ENCODE measurements at regions not wholly inside any gene's neighbourhood (a gene's known extent, or its start where the extent isn't known, plus 50 kb on each side); places are given as distances from the start of the nearest gene placed in this dataset.

DNA sequence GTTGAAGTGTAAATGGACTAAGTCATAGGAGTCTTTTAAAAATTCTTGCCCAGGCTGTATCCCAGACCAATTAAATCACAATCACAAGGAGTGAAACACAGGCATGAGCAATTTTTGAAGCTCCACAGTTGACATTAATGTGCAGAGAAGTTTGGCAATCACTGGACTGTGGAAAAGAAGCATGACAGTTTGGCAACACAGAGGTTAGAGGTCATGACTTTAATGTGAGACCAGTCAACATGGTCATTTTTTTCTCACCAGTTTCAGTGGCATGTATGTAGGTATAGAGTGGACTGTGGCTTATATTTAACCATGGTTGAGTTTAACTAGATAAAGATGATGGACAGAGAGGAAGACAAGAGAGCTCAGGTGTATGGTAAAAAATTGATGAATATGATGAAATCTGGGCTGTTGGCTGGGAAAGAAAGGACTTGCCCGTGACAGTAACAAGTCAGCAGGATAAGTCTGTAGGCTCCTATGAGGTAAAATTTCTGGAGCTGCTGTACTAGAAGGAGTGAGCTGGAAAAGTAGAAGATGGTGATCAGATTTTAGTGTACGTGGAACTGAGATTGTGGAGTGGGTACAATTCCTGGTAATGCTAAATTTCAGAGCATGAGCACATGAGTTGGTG is 432.2 kb upstream of the GHITM start:
- Histone ChIP-seq H3K18ac (ENCODE audit: extremely low read depth, low read length) (no peak overlapping the region), H2AFZ (ENCODE audit: low read length) (no peak overlapping the region), H3K9me3 (ENCODE audit: insufficient read depth in 2 of 2, low read depth in 1 of 2, low read length in 1 of 2) (no peaks in the 10 kb centered on the region; a peak in 1 of 4 replicates), H3K79me2 (ENCODE audit: control insufficient read depth in 1 of 2, insufficient read depth in 2 of 2, low read length in 2 of 2) (no peaks in the 10 kb centered on the region), H3K27me3 (replicated peaks in 1 of 4; ENCODE audit: control insufficient read depth in 3 of 4, extremely low read depth in 1 of 4, insufficient read depth in 3 of 4, low read length in 3 of 4) (peaks cover 0 to 1% (median 0%) of the 10 kb centered on the region in 4 experiments; a peak in 1 of 7 replicates), H3K56ac (replicated peaks; ENCODE audit: insufficient read length, low read depth, low read length) (no peak overlapping the region), H4K5ac (ENCODE audit: insufficient read length, low read depth, low read length) (no peak overlapping the region), H3K14ac (ENCODE audit: insufficient read length) (no peak overlapping the region), H3K4me2 (ENCODE audit: insufficient read depth in 1 of 2, low read depth in 2 of 2, low read length in 2 of 2) (no peak overlapping the region), H2BK12ac (ENCODE audit: low read depth, low read length) (no peak overlapping the region), H2BK20ac (ENCODE audit: low read length) (no peak overlapping the region), H4K20me1 (replicated peaks in 1 of 2; ENCODE audit: control insufficient read depth in 1 of 2, insufficient read depth in 2 of 2, low read length in 2 of 2) (no peaks in the 10 kb centered on the region), H2BK120ac (replicated peaks; ENCODE audit: low read depth, low read length) (no peak overlapping the region), H2AK5ac (ENCODE audit: low read depth, low read length) (no peak overlapping the region), H4K8ac (ENCODE audit: extremely low read depth, insufficient read depth, low read length) (no peak overlapping the region), H3K9ac (replicated peaks in 1 of 4; ENCODE audit: extremely low read depth in 1 of 4, low read depth in 3 of 4, low read length in 3 of 4) (no peak overlapping the region), H3K23me2 (ENCODE audit: low read depth, low read length) (no peaks in the 10 kb centered on the region), H2BK15ac (ENCODE audit: low read length) (no peak overlapping the region), H3K36me3 (ENCODE audit: control insufficient read depth in 2 of 4, insufficient read depth in 4 of 4, low read length in 3 of 4) (no peaks in the 10 kb centered on the region), H3K4me1 (replicated peaks in 1 of 4; ENCODE audit: control insufficient read depth in 3 of 4, insufficient read depth in 4 of 4, low read length in 3 of 4) (no peaks in the 10 kb centered on the region), H3K27ac (ENCODE audit: low read depth, low read length) (no peak overlapping the region), H3K23ac (ENCODE audit: insufficient read length) (no peak overlapping the region), H3K4me3 (ENCODE audit: extremely low read depth in 1 of 4, insufficient read depth in 2 of 4, low read depth in 3 of 4, low read length in 4 of 4) (no peak overlapping the region), H2BK5ac (ENCODE audit: low read depth, low read length) (no peak overlapping the region), H4K91ac (replicated peaks; ENCODE audit: insufficient read length, low read length) (no peak overlapping the region), H3K79me1 (ENCODE audit: low read depth, low read length) (no peaks in the 10 kb centered on the region), H3K4ac (replicated peaks; ENCODE audit: insufficient read length, low read depth, low read length) (no peak overlapping the region)
- ChIA-PET CTCF (ENCODE audit: partially characterized antibody) (interaction anchor here (0.7 to 1.6 kb wide), 5 partner anchors 13 to 300 kb away, joined by 3 read pairs; no protein-coding TSS in a partner anchor), POLR2A (ENCODE audit: partially characterized antibody) (no interaction called here)
- DNase-seq (ENCODE audit: low read depth in 1 of 2, low spot score in 2 of 2) (no peak), FAIRE-seq (no peak)
- 86% methylated on average over 2 of the region's 2 CpGs; no CpG with 5 or more reads in 1 of the 2 experiments for WGBS, 2 experiments (ENCODE audit: extremely low coverage in 1 of 2, insufficient coverage in 1 of 2, insufficient read length in 1 of 2, insufficient replicate concordance in 2 of 2, low coverage in 1 of 2, low lambda C conversion rate in 2 of 2, missing lambda C conversion rate in 1 of 2)
- no peak for TF ChIP-seq TAF1 (IDR thresholded peaks at IDR 0.05; ENCODE audit: low read depth, low read length)
- no peak for TF ChIP-seq BCL11A (IDR thresholded peaks at IDR 0.05; ENCODE audit: low read depth in 2 of 2, low read length in 2 of 2)
- no peak for TF ChIP-seq JUND (IDR thresholded peaks at IDR 0.05; ENCODE audit: low read length)
- TF ChIP-seq RBBP5 (IDR thresholded peaks at IDR 0.05; ENCODE audit: borderline replicate concordance, low read depth, low read length): no peak
- TF ChIP-seq JUN (IDR thresholded peaks at IDR 0.05; ENCODE audit: low read depth, low read length): no peak
- TF ChIP-seq EGR1 (IDR thresholded peaks at IDR 0.05; ENCODE audit: borderline replicate concordance, low read depth, low read length): no peak
- no peak for TF ChIP-seq BRCA1 (IDR thresholded peaks at IDR 0.05; ENCODE audit: low read depth, low read length)
- TF ChIP-seq RXRA (IDR thresholded peaks at IDR 0.05; ENCODE audit: insufficient read depth, low read depth, low read length): no peak
- no peak for TF ChIP-seq MAFK (IDR thresholded peaks at IDR 0.05; ENCODE audit: low read depth, low read length)
- TF ChIP-seq, protein P1, sequence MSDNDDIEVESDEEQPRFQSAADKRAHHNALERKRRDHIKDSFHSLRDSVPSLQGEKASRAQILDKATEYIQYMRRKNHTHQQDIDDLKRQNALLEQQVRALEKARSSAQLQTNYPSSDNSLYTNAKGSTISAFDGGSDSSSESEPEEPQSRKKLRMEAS (IDR thresholded peaks at IDR 0.05): no peak
- TF ChIP-seq CHD1 (IDR thresholded peaks at IDR 0.05; ENCODE audit: low read depth, low read length): no peak
